GM12872 (cell line): ENCODE measurements at regions not wholly inside any gene's neighbourhood (a gene's known extent, or its start where the extent isn't known, plus 50 kb on each side); places are given as distances from the start of the nearest gene placed in this dataset.

Experiments used
- CTCF ChIP-seq: IDR thresholded peaks from 3 replicates; pipeline ENCODE4 v1.5.1; 2011; ENCODE audit warnings: low read depth, mild to moderate bottlenecking, low read length, moderate library complexity; ENCODE audit not compliant: insufficient read depth

GRCh38 chr4:43345323-43345925 lies 452.9 kb downstream of the GRXCR1 start:
- TF ChIP-seq CTCF, result no peak

DNA sequence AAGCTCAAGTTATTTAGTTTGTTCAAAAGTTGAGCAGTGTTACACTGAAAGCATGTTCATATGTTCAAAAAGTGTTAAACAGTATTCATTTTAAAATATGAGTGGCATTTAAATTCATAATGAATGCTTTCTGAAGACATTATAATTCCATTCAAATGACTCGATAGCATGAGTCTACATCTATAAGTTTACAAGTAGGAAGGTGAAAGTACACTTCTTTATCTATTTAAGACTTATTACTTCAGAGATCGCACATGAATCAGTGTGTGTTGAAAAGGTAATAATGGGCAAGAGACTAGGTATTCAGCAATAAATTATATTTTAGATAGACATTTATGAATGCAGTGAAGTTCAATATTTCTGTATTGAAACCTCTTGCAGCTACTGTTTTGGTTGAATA lies 456.1 kb downstream of the GRXCR1 start:
- TF ChIP-seq CTCF, result no peak

GRCh38 chr4:43351970-43352806 lies 459.7 kb downstream of the GRXCR1 start:
- no peak for TF ChIP-seq CTCF

- TF ChIP-seq CTCF, result no peak
These were observed 460.3 kb downstream of the GRXCR1 start for GRCh38 chr4:43352859-43353258.

- no peak for TF ChIP-seq CTCF
These were observed 461.0 kb downstream of the GRXCR1 start for GRCh38 chr4:43353552-43353951.

DNA sequence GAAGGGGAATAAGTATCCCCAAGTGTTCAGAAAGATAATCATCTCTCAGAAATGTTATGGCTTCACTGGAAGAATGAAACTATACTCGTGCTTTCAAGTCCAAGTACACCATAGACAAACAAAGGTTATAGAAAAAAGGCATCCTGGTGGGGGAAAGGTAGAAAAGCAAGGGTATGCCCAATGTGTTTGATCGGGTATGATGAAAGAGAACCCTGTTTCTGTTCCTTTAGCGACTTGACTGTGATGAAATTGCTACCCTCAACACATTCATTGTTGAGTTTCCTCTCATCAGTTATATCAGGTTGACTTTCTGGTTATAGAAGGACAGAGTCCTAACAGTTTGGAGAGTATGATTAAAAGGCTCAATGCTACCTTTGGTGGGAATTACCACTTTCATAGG lies 464.3 kb downstream of the GRXCR1 start:
- no peak for TF ChIP-seq CTCF

GRCh38 chr4:43357252-43357974 lies 464.9 kb downstream of the GRXCR1 start:
- TF ChIP-seq CTCF, result no peak
